Bronchial epithelial cell (primary cell): ENCODE measurements at regions not wholly inside any gene's neighbourhood (a gene's known extent, or its start where the extent isn't known, plus 50 kb on each side); places are given as distances from the start of the nearest gene placed in this dataset.
"Not testable (repeated sequence)": the region's sequence is repeated elsewhere in the genome, so short reads cannot be mapped to it uniquely, and the experiment has no call there.

Experiments used
- DNase-seq: peaks from one replicate; pipeline ENCODE4 v3.0.0-alpha.2; 2010; ENCODE audit warnings: low read depth
- FAIRE-seq: peaks from 2 replicates; lab custom pipeline; 2011; peaks lifted over from hg19 to GRCh38; lab: Jason Lieb, UNC
- H3K27me3 ChIP-seq: 2 replicates; pipeline ENCODE4 v1.5.1; 2011; ENCODE audit warnings: low read length; ENCODE audit not compliant: control insufficient read depth, insufficient read depth
- H3K36me3 ChIP-seq: 2 replicates; pipeline ENCODE4 v1.5.1; 2011; ENCODE audit warnings: low read length; ENCODE audit not compliant: control insufficient read depth, insufficient read depth
- H3K4me3 ChIP-seq: 2 replicates; pipeline ENCODE4 v1.5.1; 2011; ENCODE audit warnings: mild to moderate bottlenecking, low read depth, low read length, control low read depth

DNA sequence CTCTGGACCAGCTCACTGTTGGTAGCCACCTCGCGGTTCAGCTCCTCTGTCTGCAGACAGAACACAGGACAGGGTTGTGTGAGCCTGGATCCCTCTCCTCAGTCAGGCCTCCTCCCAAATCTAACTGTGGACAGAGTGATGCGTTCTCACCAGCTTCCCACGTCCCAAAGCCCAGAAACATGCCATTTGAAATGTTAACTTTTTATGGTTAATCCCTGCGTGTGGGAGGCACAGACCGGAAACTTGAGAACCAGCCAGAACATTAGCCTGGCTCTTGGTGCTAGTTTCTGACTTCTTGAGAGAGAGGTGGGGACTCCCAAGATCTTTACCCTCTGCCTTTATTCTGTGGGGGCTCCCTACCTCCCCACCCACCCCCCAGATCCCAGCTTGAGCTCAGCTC is 129.6 kb downstream of the TNFRSF13B start:
- H3K4me3 ChIP-seq, H3K36me3 ChIP-seq, DNase-seq, FAIRE-seq, H3K27me3 ChIP-seq: not testable (repeated sequence)

DNA sequence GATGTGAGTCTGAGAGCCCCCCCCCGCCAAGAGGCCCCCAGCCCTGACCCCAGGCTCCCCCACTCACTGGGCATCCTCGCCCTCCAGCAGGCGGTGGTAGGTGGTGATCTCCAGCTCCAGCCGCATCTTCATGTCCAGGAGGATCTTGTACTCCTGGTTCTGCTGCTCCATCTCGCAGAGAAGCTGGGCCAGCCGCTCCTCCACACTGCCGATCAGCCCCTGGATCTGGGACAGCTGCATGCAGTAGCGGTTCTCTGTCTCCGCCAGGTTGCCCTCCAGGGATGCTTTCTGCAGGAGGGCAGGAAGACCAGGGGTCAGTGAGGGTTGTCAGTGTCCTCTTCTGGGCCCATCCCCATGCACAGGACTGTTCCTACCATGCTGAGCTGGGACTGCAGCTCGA is 130.0 kb downstream of the TNFRSF13B start:
- DNase-seq, H3K4me3 ChIP-seq, H3K27me3 ChIP-seq, FAIRE-seq, H3K36me3 ChIP-seq: not testable (repeated sequence)

DNA sequence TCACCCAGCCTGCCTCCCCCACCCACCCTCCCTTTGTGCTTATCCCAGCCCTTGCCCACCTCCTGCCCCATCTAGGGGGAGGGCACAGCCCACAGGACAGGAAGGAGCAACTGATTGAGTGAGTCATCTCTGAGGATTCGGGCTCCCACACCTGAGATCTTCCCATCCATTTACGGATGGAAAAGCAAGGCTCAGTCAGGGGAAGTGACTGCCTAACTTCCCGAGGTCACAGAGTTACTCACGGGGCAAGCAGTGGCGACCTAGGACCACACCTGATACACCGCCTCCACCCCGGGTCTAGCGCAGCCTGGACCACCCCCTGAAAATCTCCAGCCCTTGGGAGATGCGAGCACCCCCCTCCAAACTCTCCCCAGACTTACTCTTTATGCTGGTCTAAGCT is 131.7 kb downstream of the TNFRSF13B start:
- not testable (repeated sequence) for H3K36me3 ChIP-seq, H3K27me3 ChIP-seq, FAIRE-seq, DNase-seq, H3K4me3 ChIP-seq

DNA sequence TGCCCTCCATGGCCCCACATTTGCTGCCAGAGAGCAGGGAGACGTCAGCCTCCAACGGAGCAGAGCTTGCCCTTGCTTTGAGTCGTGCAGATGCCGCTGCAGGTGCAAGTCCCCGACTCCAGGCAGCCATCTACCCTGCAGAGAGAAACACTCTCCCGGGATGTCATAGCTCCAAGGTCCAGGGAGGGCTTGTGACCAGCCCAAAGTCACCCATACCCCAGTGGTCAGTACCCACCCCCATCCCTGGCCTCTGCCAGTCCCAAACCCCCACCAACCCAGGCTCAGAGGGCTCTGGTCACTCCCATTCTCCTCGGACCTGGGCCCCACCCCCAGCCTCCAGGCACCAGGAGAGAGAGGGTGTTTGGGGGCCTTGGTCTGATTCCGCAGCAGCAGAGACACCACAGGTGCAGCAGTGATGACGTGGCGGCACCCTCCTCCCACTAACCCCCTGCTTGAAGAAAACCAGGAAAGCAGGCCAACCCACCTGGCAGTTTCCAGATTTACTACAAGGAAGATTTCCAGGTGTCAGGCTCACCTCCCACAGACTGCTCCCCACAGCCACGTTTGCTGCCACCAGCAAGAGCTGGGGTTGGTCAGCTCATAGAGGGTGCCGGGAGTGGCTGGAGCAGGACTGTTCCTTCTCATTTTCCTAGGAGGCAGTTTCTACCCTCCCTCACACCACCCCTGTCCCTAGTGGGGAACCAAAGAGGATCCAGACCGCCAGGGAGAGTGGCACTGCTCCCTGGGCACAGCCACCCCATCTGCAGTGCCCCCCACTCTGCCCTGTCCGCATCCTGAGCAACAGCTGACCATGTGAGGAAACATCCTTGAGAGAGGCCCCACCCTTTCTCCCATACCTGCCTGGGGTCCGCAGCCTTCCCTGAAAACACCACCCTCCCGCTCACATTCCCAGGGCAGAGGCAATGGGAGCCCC is 132.4 kb downstream of the TNFRSF13B start:
- not testable (repeated sequence) for H3K36me3 ChIP-seq, DNase-seq

DNA sequence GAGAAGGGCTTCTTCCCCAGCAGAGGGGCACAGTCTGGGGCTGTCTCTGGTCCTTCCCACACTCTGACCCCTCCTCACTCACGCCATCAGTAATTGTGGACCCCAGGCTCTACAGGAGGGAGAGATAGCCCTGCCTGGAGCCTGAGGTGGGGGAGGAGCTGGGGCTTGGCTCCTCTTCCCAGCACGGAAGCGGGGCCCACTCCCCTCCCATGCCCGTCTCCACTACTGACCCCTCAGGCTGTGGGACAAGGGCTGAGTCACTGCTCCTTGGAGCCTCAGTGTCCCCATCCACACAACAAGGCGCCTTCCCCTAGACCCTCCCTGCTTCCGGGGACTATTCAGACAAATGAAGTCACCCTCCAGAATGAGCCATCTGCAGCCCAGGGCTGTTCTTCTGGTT is 133.1 kb downstream of the TNFRSF13B start:
- H3K4me3 ChIP-seq, FAIRE-seq, DNase-seq, H3K27me3 ChIP-seq, H3K36me3 ChIP-seq: not testable (repeated sequence)

More for the DNA sequence above, 132.4 kb downstream of the TNFRSF13B start:
- FAIRE-seq, H3K27me3 ChIP-seq, H3K4me3 ChIP-seq: not testable (repeated sequence)

DNA sequence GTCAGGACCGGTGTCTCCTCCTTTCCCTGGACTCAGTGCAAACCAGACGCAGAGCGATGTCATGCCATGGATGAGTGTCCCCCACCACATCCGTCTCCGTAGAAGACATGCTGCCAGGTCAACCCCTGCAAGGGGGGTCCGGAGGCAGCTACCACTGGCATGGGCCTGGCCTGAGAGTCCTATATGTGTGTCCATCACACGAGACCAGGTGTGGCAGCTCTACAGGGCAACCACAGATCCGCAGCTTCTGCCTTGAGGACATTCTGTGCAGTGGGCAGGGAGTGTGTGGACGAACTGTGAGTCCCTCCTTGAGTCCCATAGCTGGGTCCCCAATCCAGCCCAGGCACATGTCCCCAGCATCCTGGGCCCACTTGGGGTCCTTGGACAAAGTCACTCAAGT is 133.6 kb downstream of the TNFRSF13B start:
- FAIRE-seq, H3K36me3 ChIP-seq, H3K4me3 ChIP-seq, DNase-seq, H3K27me3 ChIP-seq: not testable (repeated sequence)

DNA sequence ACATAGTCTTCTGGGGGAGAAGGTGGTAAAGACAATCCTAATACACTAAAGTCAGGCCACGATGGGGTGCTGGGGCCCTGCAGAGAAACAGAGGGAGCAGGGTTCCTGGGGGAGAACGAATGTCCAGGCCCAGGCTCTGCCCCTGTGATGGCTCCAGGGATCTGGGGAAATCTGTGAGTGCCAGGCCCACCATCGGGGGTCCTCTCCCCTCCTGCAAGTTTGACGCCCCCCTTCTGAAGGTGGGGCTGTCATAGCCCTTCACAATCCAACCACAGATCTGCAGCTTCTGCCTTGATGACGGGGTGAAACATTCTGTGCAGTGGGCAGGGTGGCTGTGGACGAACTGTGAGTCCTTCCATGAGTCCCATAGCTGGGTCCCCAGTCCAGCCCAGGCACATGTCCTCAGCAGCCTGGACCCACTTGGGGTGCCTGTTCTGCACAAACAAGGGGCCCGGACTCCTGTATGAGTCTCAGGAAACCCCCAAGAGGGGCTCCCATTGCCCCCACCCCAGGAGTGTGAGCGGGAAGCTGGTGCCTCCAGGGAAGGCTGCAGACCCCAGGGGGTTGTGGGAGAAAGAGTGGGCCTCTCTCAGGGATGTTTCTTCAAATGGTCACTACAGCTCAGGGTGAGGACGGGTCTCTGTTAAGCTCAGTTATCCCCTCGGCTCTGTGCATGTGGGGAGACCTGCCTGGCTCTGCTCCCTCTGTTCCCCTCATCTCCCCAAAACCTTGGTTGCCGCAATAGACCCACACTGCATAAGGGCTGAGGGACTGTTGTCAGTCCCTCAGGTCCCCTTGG is 134.3 kb downstream of the TNFRSF13B start:
- not testable (repeated sequence) for H3K27me3 ChIP-seq, DNase-seq, FAIRE-seq, H3K36me3 ChIP-seq, H3K4me3 ChIP-seq

DNA sequence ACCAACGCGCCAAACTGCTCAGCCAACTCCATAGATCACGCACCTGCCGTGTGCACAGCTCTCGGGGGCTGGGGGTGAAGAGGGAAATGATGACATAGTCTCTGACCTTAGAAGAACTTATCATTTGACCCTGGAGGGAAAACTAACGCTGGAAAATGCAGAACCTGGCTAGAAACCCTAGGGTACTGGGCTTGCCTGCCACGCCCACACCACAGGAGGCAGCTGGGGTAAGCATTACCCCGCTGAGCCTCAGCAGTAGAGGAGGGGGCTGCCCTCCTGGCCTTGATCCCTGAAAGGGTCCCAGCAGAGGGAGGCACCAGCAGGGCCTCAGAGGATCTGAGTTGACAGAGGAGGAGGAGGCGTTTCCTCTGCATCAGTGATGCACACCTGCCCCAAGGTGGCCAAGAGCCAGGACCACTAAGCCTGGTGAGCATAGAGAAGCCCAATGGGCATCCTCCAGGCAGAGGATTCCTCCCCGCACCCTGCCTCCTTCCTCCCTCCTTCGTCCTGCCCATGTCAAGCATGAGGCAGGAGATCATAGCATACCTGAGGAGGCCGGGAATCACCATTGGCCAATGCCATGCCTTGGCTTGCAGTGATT is 135.5 kb downstream of the TNFRSF13B start:
- H3K4me3 ChIP-seq, H3K27me3 ChIP-seq, FAIRE-seq, H3K36me3 ChIP-seq: not testable (repeated sequence)
- DNase-seq: peak; percentile 34

DNA sequence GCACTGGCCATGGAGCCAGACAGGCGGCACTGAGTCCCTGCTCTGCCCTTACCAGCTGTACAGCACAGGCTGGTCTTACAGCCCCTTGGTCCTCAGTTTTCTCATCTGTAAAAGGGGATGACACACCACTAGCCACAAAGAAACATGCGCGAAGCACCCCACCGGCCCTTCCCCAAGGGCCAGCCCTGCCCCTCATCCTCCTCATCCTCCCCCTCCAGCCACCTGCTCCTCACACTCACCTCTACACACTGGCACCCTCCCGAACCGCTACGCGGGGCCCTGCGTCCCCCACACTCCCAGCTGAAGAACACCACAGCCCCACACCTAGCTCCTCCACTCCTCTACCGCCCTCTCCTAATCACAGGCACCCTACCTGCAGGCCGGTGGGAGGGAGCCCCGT is 138.4 kb downstream of the TNFRSF13B start:
- H3K4me3 ChIP-seq, DNase-seq, H3K36me3 ChIP-seq, H3K27me3 ChIP-seq, FAIRE-seq: not testable (repeated sequence)

DNA sequence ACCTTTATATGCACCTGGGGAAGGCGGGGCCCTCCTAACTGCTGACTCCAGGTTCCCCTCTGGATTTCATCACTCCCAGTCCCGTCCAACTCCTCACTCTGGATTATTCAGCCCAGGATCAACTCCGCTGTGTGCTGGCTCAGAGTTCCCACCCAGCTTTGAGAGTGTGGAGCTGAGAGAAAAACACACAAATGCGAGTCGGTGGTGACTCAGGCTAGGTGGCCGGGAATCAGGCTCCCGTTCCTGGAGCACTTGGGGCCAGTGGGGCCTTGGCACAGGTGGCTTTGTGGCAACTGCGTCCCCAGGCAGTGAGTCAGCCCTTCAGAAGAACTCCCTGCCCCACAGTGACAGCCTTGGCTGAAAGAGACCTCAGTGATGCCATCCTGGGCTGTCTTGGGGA is 139.1 kb downstream of the TNFRSF13B start:
- not testable (repeated sequence) for H3K36me3 ChIP-seq, FAIRE-seq, H3K27me3 ChIP-seq, DNase-seq, H3K4me3 ChIP-seq

DNA sequence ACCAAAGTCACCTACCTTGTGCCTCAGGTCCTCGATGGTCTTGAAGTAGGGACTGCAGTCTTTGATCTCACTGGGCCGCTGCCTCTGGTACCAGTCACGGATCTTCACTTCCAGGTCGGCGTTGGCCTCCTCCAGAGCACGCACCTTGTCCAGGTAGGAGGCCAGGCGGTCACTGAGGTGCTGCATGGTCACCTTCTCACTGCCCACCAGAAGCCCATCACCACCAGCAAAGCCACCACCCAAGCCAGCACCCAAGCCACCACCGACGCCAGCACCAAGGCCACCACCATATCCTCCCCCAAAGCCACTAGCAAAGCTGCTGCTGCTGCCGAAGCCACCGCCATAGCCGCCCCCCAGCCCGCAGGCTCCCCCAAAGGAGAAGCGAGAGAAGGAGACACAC is 139.7 kb downstream of the TNFRSF13B start:
- H3K27me3 ChIP-seq, H3K36me3 ChIP-seq, H3K4me3 ChIP-seq, DNase-seq, FAIRE-seq: not testable (repeated sequence)

DNA sequence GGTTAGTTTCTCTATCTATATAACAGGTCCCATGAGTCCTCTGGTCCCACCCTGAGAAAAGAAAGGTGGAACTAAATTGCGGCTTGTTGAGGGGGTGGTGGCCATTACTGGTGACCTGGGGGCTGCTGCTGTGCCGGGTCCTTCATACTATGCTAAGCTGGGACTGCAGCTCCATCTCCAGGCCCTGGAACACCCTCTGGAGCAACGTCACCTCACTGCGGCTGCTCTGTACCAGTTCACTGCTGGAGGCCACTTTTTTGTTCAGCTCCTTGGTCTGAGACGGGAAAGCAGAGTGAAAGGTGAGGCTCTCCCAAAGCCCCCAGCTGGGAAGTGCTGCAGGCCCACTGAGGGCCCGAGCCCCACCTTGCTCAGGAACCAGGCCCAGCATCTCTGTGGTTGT is 140.7 kb downstream of the CCDC144A start:
- not testable (repeated sequence) for DNase-seq

DNA sequence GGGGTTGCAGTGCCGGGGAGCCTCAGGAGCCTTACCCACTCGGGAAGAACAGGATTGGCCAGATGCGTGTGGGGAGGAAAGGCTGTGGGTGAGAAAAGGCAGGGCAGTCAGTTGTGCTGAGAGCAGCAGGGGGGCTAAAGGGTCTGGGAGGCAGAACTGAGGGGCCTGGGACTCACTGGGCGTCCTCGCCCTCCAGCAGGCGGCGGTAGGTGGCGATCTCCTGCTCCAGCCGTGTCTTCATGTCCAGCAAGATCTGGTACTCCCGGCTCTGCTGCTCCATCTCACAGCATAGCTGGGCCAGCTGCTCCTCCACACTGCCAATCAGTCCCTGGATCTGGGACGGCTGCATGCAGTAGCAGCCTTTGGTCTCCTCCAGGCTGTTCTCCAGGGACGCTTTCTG is 140.2 kb downstream of the CCDC144A start:
- not testable (repeated sequence) for H3K36me3 ChIP-seq, FAIRE-seq, DNase-seq, H3K27me3 ChIP-seq, H3K4me3 ChIP-seq

More for the DNA sequence above, 140.7 kb downstream of the CCDC144A start:
- H3K4me3 ChIP-seq, H3K36me3 ChIP-seq, H3K27me3 ChIP-seq, FAIRE-seq: not testable (repeated sequence)
